HEK293T (cell line): ENCODE measurements at regions not wholly inside any gene's neighbourhood (a gene's known extent, or its start where the extent isn't known, plus 50 kb on each side); places are given as distances from the start of the nearest gene placed in this dataset.

Experiments used
- CTCF ChIA-PET: fragments of 350-600 bp; formaldehyde crosslinking; extraction: SDS; loops from one replicate; lab custom pipeline; 2021; ENCODE audit warnings: antibody characterized with exemption, inconsistent platforms; lab: Yijun Ruan, JAX
- POLR2A ChIA-PET: fragments of 350-600 bp; formaldehyde crosslinking; extraction: SDS; loops from one replicate; lab custom pipeline; 2020; ENCODE audit warnings: antibody characterized with exemption, inconsistent platforms; lab: Yijun Ruan, JAX
- DNase-seq: peaks from one replicate; pipeline ENCODE4 v3.0.0; 2012; ENCODE audit warnings: mixed read lengths; ENCODE audit errors: extremely low spot score
- ARNT ChIP-seq: fragments of 450-650 bp; IDR thresholded peaks from 2 replicates; pipeline ENCODE4 v1.6.1; 2017; ENCODE audit warnings: mild to moderate bottlenecking
- BHLHE40 ChIP-seq: fragments of 450-650 bp; IDR thresholded peaks from 2 replicates; pipeline ENCODE4 v1.6.1; 2016; ENCODE audit warnings: mild to moderate bottlenecking, moderate library complexity, borderline replicate concordance
- CTBP1 ChIP-seq: fragments of 450-650 bp; IDR thresholded peaks from 2 replicates; pipeline ENCODE4 v1.6.1; 2016; ENCODE audit warnings: borderline replicate concordance
- ELF4 ChIP-seq: fragments of 450-650 bp; IDR thresholded peaks from 2 replicates; pipeline ENCODE4 v1.6.1; 2017; ENCODE audit warnings: antibody characterized with exemption
- FOXA1 ChIP-seq: fragments of 450-650 bp; IDR thresholded peaks from 2 replicates; pipeline ENCODE4 v1.6.1; 2016; ENCODE audit warnings: mild to moderate bottlenecking
- FOXK2 ChIP-seq: fragments of 450-650 bp; IDR thresholded peaks from 2 replicates; pipeline ENCODE4 v1.6.1; 2016; ENCODE audit warnings: mild to moderate bottlenecking
- FOXM1 ChIP-seq: fragments of 450-650 bp; IDR thresholded peaks from 2 replicates; pipeline ENCODE4 v1.6.1; 2017; ENCODE audit warnings: mild to moderate bottlenecking, borderline replicate concordance
- HDGF ChIP-seq: fragments of 450-650 bp; IDR thresholded peaks from 2 replicates; pipeline ENCODE4 v1.6.1; 2017; ENCODE audit warnings: antibody characterized with exemption, borderline replicate concordance
- L3MBTL2 ChIP-seq: fragments of 450-650 bp; conservative IDR thresholded peaks from 2 replicates; pipeline ENCODE4 v1.6.1; 2016; ENCODE audit warnings: mild to moderate bottlenecking
- LEF1 ChIP-seq: fragments of 450-650 bp; IDR thresholded peaks from 2 replicates; pipeline ENCODE4 v1.6.1; 2017; ENCODE audit warnings: mild to moderate bottlenecking, borderline replicate concordance
- NFRKB ChIP-seq: fragments of 450-650 bp; IDR thresholded peaks from 2 replicates; pipeline ENCODE4 v1.6.1; 2016; ENCODE audit warnings: mild to moderate bottlenecking, moderate library complexity
- PKNOX1 ChIP-seq: fragments of 450-650 bp; IDR thresholded peaks from 2 replicates; pipeline ENCODE4 v1.6.1; 2016
- SP1 ChIP-seq: fragments of 450-650 bp; IDR thresholded peaks from 2 replicates; pipeline ENCODE4 v1.6.1; 2017
- SUZ12 ChIP-seq: fragments of 450-650 bp; IDR thresholded peaks from 2 replicates; pipeline ENCODE4 v1.6.1; 2016; ENCODE audit warnings: mild to moderate bottlenecking
- TARDBP ChIP-seq: fragments of 450-650 bp; IDR thresholded peaks from 2 replicates; pipeline ENCODE4 v1.6.1; 2016
- ZNF384 ChIP-seq: fragments of 450-650 bp; IDR thresholded peaks from 2 replicates; pipeline ENCODE4 v1.6.1; 2016

GRCh38 chr12:103011974-103012763 lies 54.7 kb downstream of the ASCL1 start:
- ChIA-PET CTCF (no interaction called here), POLR2A (no interaction called here)
- DNase-seq = no peak
- TF ChIP-seq PKNOX1 (no peak), FOXA1 (no peak), LEF1 (no peak), NFRKB (no peak), ZNF384 (no peak), HDGF (no peak), TARDBP (no peak), FOXK2 (no peak), L3MBTL2 (no peak)

GRCh38 chr12:103012884-103013283 lies 55.4 kb downstream of the ASCL1 start:
- POLR2A ChIA-PET = no interaction called here
- DNase-seq = no peak
- CTCF ChIA-PET = no interaction called here
- no peak for TF ChIP-seq FOXM1
- TF ChIP-seq TARDBP = no peak

GRCh38 chr12:103013741-103014300 lies 56.3 kb downstream of the ASCL1 start:
- CTCF ChIA-PET = no interaction called here
- TF ChIP-seq TARDBP = no peak
- TF ChIP-seq ELF4 = no peak
- no peak for TF ChIP-seq L3MBTL2
- no peak for TF ChIP-seq SP1
- TF ChIP-seq ZNF384 = no peak
- TF ChIP-seq BHLHE40 = no peak
- TF ChIP-seq LEF1 = no peak
- no peak for TF ChIP-seq FOXM1
- no peak for TF ChIP-seq PKNOX1
- TF ChIP-seq HDGF = no peak
- TF ChIP-seq ARNT = no peak
- no peak for TF ChIP-seq NFRKB
- no peak for TF ChIP-seq FOXA1
- no peak for TF ChIP-seq CTBP1
- no peak for TF ChIP-seq FOXK2
- no peak for TF ChIP-seq SUZ12
- POLR2A ChIA-PET = no interaction called here
- DNase-seq = no peak

GRCh38 chr12:103016381-103016780 lies 58.9 kb downstream of the ASCL1 start:
- CTCF ChIA-PET = interaction anchor here (0.7 kb wide), 1 partner anchor 118 kb away, joined by 3 read pairs; no protein-coding TSS in a partner anchor
- no peak for TF ChIP-seq ARNT
- POLR2A ChIA-PET = no interaction called here
- no peak for DNase-seq

- TF ChIP-seq FOXM1 (no peak), FOXK2 (no peak), NFRKB (no peak), LEF1 (no peak), FOXA1 (no peak), SP1 (no peak), SUZ12 (no peak), ELF4 (no peak), PKNOX1 (no peak)
- CTCF ChIA-PET = no interaction called here
- DNase-seq = no peak
- POLR2A ChIA-PET = no interaction called here
These were observed 63.4 kb downstream of the ASCL1 start for GRCh38 chr12:103020839-103021238.

- ChIA-PET CTCF (no interaction called here), POLR2A (no interaction called here)
- TF ChIP-seq SUZ12 (no peak), HDGF (no peak), PKNOX1 (no peak), NFRKB (no peak), ARNT (no peak), FOXA1 (no peak), TARDBP (no peak), LEF1 (no peak), BHLHE40 (no peak), L3MBTL2 (no peak), SP1 (no peak), FOXK2 (no peak), ZNF384 (no peak), FOXM1 (no peak), ELF4 (no peak), CTBP1 (no peak)
- no peak for DNase-seq
These were observed 64.2 kb downstream of the ASCL1 start for GRCh38 chr12:103021538-103022218.
